PC-9 (cell line): ENCODE measurements at regions not wholly inside any gene's neighbourhood (a gene's known extent, or its start where the extent isn't known, plus 50 kb on each side); places are given as distances from the start of the nearest gene placed in this dataset.

ENCODE experiments used
- CTCF ChIP-seq: fragments of 200-600 bp; sonication (generic); conservative IDR thresholded peaks from 2 replicates; pipeline ENCODE4 v1.6.1; 2017; ENCODE audit warnings: mixed run types, antibody characterized with exemption, mild to moderate bottlenecking, moderate library complexity
- EZH2 ChIP-seq: fragments of 200-600 bp; sonication (generic); IDR thresholded peaks from 2 replicates; pipeline ENCODE4 v1.8.0; 2017; ENCODE audit warnings: antibody characterized with exemption, low read depth

- TF ChIP-seq CTCF (no peak), EZH2 (no peak)
These were observed 772.2 kb upstream of the NOVA1 start for GRCh38 chr14:27370074-27370473.
